GM18870 (cell line): ENCODE measurements at regions not wholly inside any gene's neighbourhood (a gene's known extent, or its start where the extent isn't known, plus 50 kb on each side); places are given as distances from the start of the nearest gene placed in this dataset.

Experiments used
- ATAC-seq: cut with Tn5 transposase; IDR thresholded peaks from one replicate; pipeline ENCODE4 v1.9.1; 2021; ENCODE audit warnings: moderate library complexity; ENCODE audit not compliant: unreplicated experiment

GRCh38 chr15:98410328-98410727 lies 238.0 kb upstream of the IGF1R start:
- no peak for ATAC-seq

- no peak for ATAC-seq
These were observed 235.5 kb upstream of the IGF1R start for GRCh38 chr15:98412852-98413251.

GRCh38 chr15:98413933-98414546 lies 234.3 kb upstream of the IGF1R start:
- no peak for ATAC-seq

- no peak for ATAC-seq
These were observed 232.0 kb upstream of the IGF1R start for GRCh38 chr15:98416222-98416855.

GRCh38 chr15:98417346-98417745 lies 231.0 kb upstream of the IGF1R start:
- ATAC-seq = no peak

- ATAC-seq = no peak
These were observed 230.2 kb upstream of the IGF1R start for GRCh38 chr15:98418122-98418521.

- no peak for ATAC-seq
These were observed 229.1 kb upstream of the IGF1R start for GRCh38 chr15:98419173-98419780.

GRCh38 chr15:98420837-98421236 lies 227.5 kb upstream of the IGF1R start:
- no peak for ATAC-seq

GRCh38 chr15:98421419-98422129 lies 226.8 kb upstream of the IGF1R start:
- peak; percentile 57 for ATAC-seq

- ATAC-seq = no peak
These were observed 226.2 kb upstream of the IGF1R start for GRCh38 chr15:98422130-98422478.

GRCh38 chr15:98425173-98425572 lies 223.2 kb upstream of the IGF1R start:
- ATAC-seq = no peak

GRCh38 chr15:98427321-98427720 lies 221.0 kb upstream of the IGF1R start:
- ATAC-seq = no peak

GRCh38 chr15:98428253-98428989 lies 219.9 kb upstream of the IGF1R start:
- peak; percentile 87 for ATAC-seq

- ATAC-seq = no peak
These were observed 217.2 kb upstream of the IGF1R start for GRCh38 chr15:98431171-98431570.

GRCh38 chr15:98433346-98433745 lies 215.0 kb upstream of the IGF1R start:
- ATAC-seq = no peak

GRCh38 chr15:98433856-98434255 lies 214.5 kb upstream of the IGF1R start:
- no peak for ATAC-seq

- ATAC-seq = no peak
These were observed 210.6 kb upstream of the IGF1R start for GRCh38 chr15:98437752-98438151.

GRCh38 chr15:98438326-98438725 lies 210.0 kb upstream of the IGF1R start:
- no peak for ATAC-seq

GRCh38 chr15:98438907-98439306 lies 209.4 kb upstream of the IGF1R start:
- no peak for ATAC-seq

- no peak for ATAC-seq
These were observed 208.8 kb upstream of the IGF1R start for GRCh38 chr15:98439523-98439942.

- peak; percentile 50 for ATAC-seq
These were observed 207.4 kb upstream of the IGF1R start for GRCh38 chr15:98440917-98441316.
